ENCODE measurements at regions not wholly inside any gene's neighbourhood (a gene's known extent, or its start where the extent isn't known, plus 50 kb on each side); places are given as distances from the start of the nearest gene placed in this dataset.
"Not testable (repeated sequence)": the region's sequence is repeated elsewhere in the genome, so short reads cannot be mapped to it uniquely, and the experiment has no call there.

DNA sequence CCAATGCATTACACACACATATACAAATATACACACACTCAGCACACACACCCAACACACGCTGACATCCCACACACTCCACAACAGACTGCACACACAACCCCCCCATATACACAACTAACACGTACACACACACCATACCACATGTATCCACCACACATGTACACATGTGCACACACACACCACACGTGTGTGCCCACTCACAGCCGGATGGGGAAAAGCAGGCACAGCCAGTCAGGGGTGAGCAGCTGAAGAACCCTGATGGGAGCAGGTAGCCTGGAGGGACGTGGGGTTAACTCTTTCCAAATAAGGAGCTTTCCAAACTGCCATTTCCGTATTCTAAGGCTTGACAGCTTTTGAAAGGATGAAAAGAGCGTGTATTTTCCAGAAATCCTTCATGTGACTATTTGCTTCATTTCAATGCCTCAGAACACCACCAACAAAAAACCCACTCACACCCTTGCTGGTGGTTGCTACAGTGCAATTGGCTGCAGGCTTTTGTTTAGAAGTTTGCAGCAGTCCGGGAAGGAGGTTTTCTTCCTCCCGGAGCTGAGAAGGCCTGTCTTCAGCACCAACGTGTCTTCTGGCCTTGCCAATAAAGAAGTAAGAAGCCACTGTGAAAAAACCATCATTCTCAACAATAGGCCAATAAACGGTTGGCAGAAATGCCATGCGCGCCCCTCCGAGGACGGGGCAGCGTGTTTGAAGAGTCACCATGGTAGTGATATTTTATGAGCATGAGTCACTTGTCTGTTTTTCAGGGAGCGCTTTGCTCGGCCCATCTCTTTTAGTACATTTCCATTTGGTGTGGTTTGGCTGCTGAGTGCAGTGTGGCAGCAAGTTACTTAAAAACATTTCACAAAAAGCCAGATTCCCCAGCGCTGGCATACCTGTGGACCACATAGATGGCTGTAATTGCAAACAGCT, 131.3 kb upstream of the GMDS start:
- peak; percentile 62 for DNase-seq (ENCODE audit: low read depth)

DNA sequence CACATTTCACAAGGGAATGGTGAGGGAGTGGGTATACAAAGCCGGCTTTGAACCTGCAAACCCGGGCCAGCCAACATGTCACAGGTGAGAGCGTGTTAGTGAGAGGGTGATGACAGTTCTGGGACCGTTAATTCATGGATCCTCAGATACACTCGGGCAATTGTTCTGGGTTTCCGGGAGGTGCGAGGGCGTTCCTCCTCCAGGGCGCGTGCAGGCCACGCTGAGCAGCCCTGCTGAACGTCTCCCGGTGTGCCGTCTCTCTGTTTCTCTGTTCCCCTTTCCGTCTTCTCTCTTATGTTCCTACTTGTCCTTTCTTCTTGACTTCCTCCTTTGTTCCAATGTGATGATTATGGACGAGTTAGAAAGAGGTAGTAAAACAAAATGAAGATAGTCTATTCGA, 130.0 kb upstream of the GMDS start:
- no peak for DNase-seq (ENCODE audit: low read depth)

- no peak for DNase-seq (ENCODE audit: low read depth)
Measured at GRCh38 chr6:2369606-2370005, 124.2 kb upstream of the GMDS start.

GRCh38 chr6:2363211-2363610, 117.8 kb upstream of the GMDS start:
- no peak for DNase-seq (ENCODE audit: low read depth)

DNA sequence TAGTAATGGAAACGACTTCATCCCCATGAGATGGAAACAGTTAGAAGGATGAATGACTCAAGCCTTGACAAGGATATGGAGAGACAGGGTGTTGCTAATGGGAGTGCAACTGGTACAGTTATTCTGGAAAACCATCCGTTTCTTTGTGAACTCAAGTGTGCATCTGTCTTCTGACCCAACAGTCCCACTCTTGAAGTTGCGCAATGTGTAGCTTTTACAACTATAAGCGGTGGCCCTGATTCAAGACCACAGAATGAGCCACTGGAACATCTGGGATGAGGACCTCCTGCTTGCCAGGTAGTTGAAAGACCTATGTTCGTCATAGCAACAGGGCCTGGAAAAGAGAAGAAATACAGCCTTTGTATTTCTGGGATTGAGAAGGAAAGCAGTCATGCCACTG, 115.8 kb upstream of the GMDS start:
- DNase-seq (ENCODE audit: low read depth), result no peak

DNA sequence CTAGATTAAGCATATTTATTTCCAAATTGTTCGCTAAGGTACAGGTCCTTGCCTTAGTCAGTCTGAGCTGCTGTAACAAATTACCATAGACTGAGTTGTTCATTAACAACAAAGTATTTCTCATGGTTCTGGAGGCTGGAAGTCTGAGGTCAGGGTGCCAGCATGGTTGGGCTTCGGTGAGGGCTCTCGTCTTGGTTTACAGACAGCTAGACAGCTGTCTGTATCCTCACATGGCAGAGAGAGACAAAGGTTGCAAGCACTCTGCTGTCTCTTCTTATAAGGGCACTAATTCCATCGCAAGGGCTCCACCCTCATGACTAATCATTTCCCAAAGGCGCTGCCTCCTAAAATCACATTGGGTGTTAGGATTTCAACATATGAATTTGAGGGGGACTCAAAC, 115.3 kb upstream of the GMDS start:
- no peak for DNase-seq (ENCODE audit: low read depth)

GRCh38 chr6:2360126-2360525, 114.7 kb upstream of the GMDS start:
- DNase-seq (ENCODE audit: low read depth), result no peak

DNA sequence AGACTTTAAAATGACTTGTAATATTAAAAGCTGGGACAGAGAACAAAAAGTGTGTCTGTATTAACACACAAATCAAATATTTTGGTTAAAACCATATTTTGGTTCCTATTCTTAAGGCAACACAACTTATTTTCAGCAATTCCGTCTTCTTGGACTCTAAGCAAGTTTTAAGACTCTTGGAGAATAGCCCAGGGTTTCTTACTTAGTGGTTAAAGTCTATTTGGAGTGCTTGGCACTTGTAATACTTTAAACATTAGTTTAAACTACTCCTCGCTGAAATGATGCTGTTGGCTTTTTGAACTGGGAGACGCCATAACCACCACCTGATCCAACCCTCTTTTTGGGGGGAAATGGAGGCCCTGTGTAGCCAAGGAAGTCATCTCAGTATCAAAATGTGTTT, 109.7 kb upstream of the GMDS start:
- no peak for DNase-seq (ENCODE audit: low read depth)

- no peak for DNase-seq (ENCODE audit: low read depth)
Measured at GRCh38 chr6:2354138-2354491, 108.7 kb upstream of the GMDS start.

DNA sequence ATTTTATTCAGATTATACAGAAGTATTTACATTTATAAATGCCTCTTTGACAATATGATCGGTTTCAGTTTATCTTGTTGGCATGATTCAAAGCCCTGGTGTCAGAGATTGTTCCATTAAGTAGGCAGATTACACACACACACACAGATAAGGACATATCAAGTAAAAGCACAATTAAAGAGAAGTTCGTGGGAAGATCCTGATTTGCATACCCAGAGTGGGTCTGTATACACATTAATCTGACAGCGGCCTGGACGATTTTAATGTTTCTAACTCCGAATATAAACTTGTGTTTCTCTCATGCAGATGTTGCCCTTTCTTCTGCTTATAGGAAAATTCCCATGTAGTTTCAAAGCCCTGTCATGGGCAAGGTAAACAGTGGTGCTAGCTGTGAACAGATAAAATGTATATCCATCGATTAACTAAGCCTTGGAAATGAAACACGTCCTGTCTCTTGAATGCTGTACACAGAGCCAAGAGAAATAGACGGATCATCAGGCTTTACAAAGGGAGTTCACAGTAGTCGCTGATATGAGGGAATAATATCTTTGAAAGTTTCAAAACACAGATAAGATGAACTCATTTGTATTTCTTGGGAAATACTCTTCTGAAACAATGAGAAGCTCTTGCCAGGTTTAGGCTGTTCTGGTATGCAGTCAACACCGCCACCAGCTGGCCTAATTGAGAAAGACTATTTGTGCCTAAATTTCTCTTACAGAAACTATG, 108.2 kb upstream of the GMDS start:
- DNase-seq (ENCODE audit: low read depth), result peak; percentile 32

DNA sequence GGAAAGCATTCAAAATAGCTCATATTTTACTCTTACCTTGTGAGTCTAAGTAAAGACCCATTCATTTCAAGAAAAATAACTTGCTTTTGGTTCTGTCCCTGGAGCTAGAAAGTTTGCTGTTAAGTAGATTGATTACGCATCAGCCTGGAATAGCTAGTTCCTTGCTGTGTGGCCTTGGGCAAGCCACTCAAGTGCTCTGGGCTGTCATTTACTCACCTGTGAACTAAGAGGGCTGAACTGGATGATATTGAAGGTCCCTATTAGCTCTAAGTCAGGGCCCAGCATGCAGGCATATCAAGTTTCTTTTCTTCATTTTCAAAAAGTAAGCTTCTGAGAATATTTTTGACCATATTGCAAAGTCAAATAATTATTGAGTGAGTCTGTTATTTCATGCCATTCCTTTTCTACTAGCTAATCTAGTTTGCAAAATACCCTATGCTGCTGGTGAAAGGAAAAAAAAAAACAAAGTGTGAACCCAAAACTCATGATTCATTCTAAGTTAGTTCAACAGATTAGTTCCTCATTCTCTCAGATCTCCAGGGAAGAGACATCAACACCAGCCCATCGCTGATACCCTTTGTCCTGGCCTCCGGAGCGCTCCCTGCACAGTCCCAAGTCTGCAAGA, 106.5 kb upstream of the GMDS start:
- DNase-seq (ENCODE audit: low read depth), result peak; percentile 10

DNA sequence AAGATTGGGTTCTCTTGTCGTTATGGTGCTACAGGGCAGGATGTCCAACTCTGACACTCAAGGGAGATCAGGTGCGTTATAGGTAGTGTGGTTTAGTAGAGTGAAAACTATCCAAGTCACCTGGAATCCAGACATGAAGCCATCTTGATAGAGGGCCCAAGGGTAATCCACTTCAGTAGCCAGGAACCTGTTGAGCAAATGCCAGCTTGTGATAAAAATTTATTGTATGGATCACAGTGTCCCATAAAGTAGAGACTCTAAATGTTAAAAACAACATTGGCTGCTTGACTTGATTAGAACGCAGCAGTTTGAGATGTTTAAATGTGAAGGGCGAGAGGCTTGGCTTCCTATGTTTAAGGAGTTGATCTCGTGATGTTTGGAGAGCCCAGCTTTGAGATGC, 105.7 kb upstream of the GMDS start:
- DNase-seq (ENCODE audit: low read depth), result no peak

GRCh38 chr6:2346078-2346477, 100.7 kb upstream of the GMDS start:
- DNase-seq (ENCODE audit: low read depth), result no peak

DNA sequence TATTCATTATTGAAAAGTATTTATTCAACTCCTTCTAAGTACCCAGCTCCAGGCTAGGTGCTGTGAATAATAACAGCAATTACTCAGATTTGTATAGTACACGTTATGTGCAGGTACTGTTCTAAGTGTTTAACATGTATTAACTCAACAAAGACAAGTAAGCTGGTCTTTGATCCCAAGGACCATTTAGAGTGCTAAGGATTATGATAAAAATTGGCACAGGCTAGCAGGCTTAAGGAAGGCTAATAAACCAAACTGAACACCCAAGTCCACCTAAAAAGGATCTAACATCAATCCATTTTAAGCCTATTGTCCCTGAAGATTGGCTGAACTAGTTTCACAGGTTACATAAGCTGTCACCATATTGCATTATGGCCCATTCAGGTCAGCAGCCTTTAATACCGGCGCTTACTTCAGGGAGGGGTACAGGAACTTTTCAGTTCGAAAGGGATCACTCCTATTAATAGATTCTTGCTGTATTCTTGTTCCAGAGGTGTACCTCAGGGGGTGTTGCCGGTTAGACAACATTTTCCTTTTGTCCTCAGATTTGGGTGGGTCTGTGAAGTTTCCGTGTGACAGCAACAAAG, 99.0 kb upstream of the GMDS start:
- DNase-seq (ENCODE audit: low read depth), result no peak

GRCh38 chr6:2327591-2327990, 82.2 kb upstream of the GMDS start:
- no peak for DNase-seq (ENCODE audit: low read depth)

DNA sequence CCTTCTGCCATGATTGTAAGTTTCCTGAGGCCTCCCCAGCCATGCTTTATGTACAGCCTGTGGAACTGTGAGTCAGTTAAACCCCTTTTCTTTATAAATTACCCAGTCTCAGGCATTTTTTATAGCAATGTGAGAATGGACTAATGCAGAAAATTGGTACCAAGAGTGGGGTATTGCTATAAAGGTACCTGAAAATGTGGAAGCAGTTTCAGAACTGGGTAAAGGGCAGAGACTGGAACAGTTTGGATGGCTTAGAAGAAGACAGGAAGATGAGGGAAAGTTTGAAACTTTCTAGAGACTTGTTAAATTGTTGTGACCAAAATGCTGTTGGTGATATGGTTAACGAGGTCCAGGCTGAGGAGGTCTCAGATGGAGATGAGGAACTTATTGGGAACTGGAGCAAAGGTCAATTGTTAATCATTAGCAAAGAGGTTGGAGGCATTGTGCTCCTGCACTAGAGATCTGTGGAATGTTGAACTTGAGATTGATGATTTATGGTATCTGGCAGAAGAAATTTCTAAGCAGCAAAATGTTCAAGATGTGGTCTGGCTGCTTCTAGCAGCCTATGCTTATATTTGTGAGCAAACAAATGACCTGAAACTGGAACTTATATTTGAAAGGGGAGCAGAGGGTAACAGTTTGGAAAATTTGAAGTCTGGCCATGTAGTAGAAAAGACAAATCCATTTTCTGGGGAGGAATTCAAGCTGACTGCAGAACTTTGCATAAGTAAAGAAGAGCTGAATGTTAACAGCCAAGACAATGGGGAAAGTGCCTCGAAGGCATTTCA, 79.0 kb upstream of the GMDS start:
- no peak for DNase-seq (ENCODE audit: low read depth)

GRCh38 chr6:2317498-2317897, 72.1 kb upstream of the GMDS start:
- DNase-seq (ENCODE audit: low read depth), result not testable (repeated sequence)

DNA sequence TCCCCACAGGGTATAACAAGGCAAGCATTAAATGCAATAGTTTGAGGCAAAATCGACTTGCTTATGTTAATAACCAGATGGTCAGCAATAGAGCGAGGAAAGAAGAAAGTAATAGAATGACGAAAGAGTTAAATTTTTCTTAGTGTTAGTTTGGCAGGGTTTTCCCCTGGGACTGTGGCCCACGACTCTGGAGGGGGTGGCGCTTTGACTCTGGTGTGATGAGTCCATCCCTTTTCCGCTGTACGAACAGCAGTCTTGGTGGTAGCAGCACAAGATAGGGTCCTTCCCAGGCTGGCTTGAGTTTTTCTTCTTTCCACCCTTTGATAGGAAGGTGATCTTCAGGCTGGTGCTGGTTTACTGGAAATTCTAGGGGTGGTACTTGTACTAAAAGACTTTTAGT, 69.2 kb upstream of the GMDS start:
- no peak for DNase-seq (ENCODE audit: low read depth)

DNA sequence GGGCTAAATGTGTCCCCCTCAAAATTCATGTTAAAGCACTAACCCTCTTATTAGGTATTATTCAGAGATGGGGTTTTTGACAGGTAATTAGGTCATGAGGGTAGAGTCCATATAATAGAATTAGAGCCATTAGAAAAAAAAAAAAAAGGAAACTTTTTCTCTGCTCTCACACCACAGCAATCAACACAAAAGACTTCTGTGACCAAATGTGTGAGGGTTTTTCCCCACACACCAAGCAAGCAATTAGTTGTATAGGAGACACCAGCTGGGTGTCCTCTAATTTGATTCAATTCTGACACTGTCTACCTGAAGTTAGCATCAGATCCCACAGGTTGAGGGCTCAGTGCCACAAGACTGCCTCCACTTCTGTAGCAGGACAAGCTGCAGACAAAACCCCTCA, 64.6 kb upstream of the GMDS start:
- DNase-seq (ENCODE audit: low read depth), result no peak

DNA sequence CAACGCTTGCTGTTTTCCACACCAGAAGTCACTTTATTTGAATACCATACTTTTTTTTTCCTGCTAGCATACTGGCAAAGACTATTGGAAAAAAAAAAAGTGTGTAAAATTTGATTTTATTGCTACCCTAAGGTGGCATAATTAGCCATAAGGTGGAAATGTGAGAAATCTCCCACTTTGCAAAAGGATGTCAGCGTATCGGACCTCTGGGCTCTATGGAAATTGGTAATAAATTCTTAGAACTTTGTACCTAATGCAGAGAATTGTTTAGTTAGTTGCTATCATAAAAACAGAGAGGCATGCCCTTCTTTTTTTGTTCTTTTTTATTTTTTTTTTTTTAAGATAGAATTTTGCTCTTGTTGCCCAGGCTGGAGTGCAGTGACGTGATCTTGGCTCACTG, 63.7 kb upstream of the GMDS start:
- no peak for DNase-seq (ENCODE audit: low read depth)

DNA sequence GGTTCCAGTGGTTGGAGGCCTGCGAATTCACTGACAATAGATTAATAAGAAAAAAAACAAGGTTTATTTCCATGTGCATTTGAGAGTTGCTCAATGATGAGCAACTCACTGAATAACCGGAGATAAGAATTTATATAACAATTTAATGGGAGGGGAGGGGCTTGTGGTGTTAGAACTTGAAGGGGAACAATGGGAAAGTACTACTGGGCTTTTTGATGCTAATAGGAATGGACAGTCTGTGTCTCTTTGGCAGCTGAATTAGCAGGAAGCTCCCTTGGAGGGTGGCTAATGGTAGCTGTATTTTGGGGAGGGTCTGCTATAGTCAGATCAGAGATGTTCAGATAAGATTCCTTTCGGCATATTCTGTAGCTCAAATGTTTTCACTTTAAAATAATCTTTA, 62.4 kb upstream of the GMDS start:
- no peak for DNase-seq (ENCODE audit: low read depth)

- DNase-seq (ENCODE audit: low read depth), result no peak
Measured at GRCh38 chr6:2305951-2306350, 60.5 kb upstream of the GMDS start.

Data from GM04504 (cell line).